ENCODE measurements at regions not wholly inside any gene's neighbourhood (a gene's known extent, or its start where the extent isn't known, plus 50 kb on each side); places are given as distances from the start of the nearest gene placed in this dataset.

- TF ChIP-seq CTCF (conservative IDR thresholded peaks at IDR 0.05), result no peak
- no peak for TF ChIP-seq EZH2 (IDR thresholded peaks at IDR 0.05; ENCODE audit: low read depth)
Observed at GRCh38 chr1:221919341-221919740, 177.5 kb upstream of the DUSP10 start.

All from PC-9 (cell line).